Stimulated activated CD8-positive, alpha-beta memory T cell treated with anti-CD3 and anti-CD28 coated beads, Interleukin-7, amount 100 ng/mL, for 48 hours (primary cell): ENCODE measurements at regions not wholly inside any gene's neighbourhood (a gene's known extent, or its start where the extent isn't known, plus 50 kb on each side); places are given as distances from the start of the nearest gene placed in this dataset.

Source experiments
- DNase-seq, 2 donors: peaks; one replicate each; pipeline ENCODE4 v3.0.0-alpha.2; 2020; ENCODE audit warnings: low read depth in 1 of 2; ENCODE audit errors: extremely low read depth in 1 of 2

DNA sequence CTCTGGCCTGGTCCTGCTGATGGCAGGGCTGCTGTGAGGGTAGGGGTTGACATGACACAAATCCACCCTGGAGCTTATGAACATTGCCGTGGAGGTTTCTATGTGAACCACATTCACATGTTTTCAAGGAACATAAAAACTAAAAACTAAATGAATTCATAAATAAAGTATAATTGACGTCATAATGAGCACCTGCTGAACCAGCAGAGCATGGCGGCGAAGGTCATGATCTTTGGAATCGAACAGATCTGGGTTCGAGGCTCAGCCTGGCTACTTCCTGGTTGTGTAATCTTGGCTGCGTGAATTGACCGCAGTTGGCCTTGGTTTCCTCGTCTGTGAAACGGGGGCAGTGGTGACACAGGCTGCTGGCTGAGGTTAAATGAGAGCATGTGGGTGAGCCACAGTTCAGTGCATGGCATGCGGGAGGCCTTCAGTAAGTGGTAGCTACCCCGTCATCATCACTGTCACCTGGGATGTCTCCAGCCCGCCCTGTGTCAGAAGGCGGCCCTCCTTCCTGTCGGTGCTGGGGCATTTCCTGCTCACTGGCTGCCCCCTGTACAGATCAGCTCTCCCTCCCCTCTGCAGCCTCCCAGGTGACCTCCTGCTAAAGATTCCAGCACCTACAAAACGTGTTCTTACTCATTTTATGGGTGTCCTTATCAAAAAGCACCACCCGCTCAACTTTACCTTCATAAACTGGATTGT is 190.3 kb upstream of the SHH start:
- no peak for DNase-seq

DNA sequence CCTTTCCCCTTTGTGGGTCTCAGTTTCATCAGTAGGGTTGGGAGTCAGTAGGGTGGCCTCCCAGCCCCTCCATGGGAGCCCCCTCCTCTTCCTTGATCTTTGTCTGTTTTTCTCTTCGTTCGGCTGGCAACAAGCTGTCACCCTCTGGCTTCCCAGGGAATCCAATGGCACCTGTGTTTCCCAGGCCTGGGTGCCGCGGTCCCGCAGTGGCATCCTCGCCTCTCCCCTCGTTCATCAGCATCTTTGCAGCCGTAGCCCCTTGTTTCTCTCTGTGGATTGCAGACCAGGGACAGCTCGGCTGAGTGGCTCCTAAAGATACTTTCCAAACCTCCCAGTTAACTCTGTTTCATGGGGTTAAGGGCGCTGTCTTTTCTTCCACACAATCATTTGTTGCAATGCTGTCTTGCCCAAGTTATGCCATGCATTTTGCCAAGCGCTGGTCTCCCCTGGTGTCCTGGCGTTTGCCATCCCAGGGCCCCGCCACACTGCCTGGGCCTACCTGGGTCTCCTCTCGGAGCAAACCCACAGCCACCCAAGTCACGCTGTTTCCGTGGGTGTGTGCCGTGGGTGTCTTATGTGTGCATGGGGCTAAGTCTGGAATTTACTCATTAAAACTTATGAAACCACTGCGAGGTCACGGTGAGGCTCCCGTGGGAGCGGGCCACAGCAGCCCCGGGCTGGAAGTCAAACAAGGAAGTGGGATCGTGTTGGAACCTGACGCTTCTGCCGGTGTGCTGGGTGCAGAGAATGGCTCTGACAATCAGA is 189.4 kb upstream of the SHH start:
- DNase-seq: no peak

DNA sequence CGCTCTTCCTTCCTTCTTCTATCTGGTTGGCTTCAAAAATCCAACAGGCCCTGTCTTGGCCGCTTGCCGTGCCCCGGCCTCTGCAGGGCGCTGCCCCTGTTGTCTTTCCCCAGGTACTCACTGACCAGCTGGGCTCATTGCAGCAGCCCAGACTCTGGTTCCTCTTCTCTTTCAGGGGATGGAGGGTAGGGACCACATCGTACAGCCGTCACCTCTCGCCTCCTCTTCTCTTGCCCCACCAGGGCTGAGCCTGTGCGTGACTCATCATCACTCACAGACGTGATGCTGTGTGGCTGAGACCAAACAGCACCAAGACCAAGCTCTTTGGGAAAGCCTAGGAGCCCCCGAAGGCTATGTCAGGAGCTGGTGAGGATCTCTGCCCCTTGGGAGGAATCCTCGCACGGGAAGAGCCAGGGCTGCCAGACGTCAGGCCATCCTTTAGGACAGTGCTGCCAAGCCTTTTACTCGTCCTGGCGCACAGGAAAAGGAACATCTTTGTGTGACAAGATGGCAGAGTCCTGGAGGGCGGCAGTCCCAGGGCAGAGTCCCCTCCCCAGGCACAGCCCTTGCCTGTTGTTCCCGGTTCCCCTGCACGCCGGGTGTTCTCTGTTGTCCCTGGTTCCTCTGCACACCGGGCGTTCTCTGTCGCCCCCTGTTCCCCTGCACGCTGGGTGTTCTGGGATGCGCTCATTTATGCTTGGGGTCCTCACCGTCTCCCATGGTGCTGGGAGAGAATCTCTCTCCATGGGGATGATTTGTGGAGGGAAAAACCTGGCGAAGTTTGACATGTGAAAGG is 188.5 kb upstream of the SHH start:
- no peak for DNase-seq

DNA sequence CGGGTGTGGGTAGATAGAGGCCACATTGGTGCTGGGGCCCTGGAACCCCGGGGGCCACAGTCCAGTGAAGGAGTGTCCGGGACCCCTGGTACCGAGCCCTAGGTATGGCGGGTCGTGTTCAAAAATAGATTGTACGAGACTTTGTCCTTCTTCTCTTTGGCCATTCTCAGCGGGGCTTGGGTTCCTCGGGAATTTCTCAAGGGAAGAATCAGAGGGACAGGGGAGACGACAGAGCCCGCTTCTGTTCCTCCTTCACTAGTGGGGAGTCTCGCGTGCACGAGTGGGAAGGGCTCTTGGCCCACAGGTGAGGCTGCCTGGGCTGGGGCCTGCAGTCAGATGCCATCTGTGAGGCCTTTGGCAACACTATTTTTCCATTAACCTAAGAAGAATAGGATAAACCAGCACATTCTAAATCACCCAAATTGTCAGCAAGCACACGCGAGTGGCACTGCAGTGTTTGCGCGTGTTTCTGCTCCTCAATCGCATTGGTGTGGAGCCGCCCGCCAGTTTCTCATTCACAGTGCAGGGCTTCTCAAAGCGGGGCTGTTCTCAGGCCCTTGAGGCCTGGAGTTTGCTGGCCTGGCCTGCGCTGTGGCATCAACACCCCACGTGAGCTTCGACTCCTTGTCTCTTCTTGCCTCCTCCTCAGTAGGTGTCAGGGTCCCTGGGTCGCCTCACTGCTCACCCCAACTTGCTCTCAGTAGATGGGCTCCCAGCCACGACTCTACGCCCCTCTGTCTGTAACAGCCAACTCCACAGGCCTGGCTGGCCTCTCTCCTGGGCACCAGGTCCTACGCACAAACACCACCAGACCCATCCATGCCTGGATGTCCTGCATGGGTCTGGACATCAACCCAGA is 187.6 kb upstream of the SHH start:
- no peak for DNase-seq

DNA sequence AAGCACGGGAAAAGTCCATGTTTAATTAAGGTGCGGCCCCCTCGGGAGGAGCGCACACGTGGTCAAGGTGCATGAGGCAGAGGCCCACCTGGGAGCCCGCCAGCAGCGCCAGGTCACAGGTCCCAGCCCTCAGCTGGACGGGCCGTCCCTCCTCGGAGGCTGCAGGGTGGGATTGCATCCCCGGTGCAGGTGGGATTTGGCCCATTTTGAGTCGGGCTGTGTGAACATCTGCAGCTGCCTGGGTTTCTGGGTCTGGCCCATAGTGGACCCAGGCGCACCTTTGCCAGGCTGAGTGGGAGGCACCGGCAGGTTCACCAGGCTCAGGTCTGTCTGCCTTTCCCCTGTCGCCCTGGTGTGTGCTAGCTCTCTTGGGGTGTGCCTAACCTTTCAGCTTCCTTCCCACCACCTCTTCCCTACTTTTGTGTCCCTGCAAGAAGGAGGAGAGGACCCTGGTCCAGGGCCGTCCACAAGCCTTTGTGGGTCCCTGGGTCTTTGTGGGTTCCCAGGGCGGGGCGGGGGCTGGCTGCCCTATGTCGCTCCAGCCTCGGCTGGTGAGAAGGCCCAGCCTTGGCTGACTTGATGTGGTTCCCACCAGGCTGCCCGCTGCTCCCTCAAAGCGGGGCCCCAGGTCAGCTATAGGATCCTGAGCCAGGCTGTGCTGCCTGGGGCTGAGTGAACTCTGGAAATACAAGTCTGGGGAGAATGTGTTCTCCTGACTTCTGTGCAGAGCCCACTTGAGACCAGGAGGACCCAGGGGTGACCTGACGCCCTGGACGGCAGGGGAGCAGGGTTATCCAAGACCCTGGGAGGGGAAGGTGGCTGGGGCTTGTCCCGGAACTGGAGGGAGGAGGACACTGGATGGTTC is 186.7 kb upstream of the SHH start:
- DNase-seq: no peak

DNA sequence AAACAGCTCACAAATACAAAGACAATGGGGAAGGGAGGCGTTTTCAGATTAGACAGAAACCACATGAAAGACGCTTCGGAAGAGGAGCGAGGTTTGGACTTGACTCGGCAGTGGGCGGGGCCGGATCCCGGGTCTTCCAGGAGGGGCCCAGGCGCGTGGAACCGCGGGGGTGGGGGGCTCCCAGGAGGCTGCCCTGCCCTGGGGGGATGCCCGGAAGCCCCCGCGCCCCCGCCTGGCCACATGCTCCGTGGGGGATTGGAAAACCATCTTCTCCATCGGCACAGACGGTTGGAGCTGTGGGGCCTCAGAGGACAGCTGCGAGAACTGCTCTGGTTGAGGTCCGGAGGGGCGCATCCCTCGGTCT is 186.0 kb upstream of the SHH start:
- peak in 1 of 2 donors; percentile 49 for DNase-seq

DNA sequence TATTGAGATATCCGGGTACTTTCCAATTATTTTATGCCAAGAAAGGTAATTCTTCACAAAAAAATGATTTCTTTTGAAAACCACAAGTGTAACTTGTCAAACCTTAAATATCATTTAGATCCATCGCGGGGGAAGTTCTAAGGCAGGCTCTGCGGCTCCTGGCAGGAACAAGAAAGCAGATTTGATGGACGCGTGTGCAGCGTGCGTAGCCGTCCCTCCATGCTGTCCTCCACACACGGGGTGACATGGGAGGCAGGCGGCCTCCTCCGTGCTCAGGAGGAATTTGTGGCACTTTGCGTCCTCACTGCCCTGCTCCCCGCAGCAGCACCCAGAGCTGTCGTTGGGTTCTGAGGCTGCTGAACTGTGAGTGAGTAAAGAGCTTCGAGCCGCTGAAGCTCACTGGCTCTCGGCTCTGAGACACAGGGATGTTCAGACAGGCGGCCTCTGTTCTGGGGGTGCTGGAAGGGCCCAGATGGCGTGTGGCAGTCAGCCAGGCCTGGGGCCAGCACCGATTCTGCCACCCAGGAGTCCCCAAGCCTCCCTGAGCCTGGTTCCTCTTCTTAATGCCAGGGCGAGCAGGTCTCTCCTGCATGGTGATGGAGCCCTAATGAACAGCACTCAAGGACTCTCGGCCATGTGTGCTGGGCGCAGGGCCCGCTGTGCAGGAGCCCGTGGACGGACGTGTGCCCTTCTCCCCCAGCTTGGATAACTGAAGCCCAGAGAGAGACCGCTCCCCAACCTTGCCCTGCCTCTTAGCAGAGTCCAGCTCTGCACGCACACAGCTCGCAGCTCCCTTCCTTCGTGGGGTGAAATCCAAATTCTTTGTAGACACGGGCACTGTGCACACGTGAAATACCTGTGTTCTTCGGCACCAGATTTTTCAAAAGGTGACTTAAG is 185.4 kb upstream of the SHH start:
- no peak for DNase-seq

DNA sequence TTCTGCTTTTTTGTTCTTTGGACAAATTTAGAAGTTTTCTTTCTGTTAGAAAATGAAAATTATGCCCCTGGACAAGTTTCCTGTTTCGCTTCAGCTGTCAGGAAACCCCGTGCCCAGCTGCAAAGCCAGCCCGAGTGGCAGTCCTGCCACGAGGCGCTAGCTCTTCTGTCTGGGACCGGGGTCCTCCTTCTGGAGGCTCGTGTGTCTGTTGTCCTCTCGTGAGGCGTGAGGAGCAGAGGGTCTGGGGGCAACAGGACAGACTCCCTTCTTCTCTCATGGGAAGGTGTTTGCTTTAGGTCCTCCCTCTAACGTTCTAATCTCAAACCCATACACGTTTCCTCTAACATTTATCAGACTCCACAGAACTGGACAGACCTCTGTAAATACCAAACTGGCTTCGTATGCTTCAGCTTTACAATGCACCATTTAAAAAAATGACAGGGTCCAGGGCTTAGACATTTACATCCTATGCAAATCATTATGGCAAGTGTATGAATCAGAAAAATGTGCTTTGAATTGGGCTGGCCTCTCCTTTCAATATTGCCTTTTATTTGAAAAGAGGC is 184.5 kb upstream of the SHH start:
- no peak for DNase-seq

DNA sequence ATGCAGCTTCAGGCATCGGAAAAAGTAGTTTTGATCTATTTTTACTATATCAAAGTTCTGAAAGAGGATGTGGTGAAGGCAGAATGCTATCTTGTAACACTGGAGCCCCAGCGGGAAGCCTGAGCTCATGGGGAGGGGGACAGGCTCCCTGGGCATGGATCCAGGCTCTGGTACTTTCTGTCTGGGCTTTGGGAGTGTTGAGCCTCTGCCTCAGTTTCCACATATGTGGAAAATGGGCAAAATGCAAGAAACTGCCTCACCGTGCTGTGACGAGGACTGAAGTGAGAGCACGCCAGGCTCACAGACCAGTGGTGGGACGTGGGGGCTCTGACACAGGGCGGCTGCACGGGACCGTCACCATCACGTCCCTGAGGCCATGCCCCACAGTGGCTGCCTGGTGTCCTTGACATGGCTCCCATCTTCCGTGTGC is 182.9 kb upstream of the SHH start:
- no peak for DNase-seq

DNA sequence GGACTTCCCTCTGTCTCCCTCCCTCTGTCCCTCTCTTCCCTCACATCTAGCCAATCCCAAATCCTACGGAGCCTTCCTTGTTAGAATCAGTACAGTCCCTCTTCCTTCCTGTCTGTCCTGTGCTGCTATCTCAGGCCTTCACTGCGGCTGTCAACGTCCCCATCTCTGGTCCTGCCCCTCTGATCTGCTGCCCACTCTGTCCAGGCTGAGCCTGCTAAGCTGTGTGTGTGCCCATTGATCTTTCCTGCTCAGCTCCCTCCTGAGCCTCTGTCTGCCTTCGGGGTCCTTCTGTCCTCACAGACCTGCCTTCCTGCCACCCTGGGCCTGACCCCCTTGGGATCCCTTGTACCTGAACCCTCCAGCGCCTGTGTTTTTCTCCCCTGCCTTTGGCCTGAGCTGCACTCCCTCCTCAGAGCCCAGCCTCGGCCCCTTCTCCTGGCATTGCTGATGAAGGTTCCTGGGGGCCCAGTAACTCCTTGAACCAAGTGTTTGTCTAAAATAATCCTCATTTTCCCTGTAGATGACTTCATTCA is 182.1 kb upstream of the SHH start:
- no peak for DNase-seq

DNA sequence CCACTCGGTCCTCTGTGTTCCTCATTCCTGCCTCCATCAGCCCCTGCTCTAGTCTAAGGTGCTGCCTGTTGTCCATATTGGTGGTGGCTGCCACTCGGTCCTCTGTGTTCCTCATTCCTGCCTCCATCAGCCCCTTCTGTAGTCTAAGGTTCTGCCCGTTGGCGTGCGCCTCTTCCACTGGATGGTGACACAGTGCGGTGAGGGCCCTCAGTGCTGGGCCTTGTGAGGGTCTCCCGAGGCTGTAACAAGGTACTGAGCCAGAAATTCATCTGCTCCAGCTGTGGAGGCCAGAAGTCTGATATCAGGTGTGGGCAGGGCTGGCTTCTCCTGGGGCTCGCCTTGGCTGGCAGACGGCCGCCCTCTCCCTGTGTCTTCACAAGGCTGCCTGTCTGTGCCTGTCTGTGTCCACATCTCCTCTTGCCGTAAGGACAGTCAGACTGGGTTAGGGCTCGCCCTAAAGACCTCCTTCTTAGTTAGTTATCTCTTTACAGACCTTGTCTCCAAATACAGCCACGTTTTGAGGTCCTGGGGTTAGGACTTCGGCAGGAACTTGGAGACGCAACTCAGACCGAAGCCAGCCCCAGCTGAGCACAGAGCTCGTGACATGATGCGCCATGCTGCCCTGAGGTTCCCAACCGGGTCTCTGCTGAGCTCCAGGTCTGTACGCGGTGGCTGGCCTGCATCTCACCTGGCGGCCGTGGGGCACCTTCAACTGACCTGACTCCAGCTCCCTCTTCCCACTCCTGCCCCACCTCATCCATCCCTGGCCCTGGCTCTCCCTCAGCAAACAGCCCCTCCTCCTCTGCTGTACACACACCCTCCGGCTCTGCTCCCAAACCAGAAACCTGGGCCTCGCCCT is 181.4 kb upstream of the SHH start:
- no peak for DNase-seq

DNA sequence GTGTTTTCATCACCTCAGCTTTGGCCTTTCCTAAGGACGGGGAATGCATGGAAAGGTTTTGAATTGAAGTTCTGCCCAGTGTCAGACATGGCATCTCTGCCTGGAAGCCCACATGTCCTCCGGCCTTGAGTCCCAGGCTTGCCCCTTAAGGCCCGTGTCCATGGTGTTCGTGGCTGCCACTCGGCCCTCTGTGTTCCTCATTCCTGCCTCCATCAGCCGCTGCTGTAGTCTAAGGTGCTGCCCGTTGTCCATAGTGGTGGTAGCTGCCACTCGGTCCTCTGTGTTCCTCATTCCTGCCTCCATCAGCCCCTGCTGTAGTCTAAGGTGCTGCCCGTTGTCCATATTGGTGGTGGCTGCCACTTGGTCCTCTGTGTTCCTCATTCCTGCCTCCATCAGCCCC is 180.7 kb upstream of the SHH start:
- DNase-seq: no peak

DNA sequence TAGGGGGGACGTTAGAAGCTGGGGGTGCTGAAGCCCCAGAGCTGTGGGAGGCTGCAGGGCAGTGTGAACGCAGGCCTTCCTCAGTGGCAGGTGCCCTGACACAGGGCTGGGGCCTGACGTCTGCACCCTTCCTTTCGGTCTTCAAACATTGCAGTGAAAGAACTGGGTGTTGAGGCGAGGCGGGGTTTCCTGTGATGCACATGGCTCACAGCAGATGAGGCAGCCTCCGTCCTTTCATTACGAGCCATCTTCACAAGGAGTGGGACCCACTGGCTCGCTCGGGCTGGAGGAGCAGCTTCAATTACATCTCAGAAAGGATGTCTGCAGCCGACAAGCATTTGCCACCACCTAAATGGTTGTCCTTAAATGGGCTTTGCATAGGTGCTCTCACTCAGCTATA is 180.3 kb upstream of the SHH start:
- no peak for DNase-seq

DNA sequence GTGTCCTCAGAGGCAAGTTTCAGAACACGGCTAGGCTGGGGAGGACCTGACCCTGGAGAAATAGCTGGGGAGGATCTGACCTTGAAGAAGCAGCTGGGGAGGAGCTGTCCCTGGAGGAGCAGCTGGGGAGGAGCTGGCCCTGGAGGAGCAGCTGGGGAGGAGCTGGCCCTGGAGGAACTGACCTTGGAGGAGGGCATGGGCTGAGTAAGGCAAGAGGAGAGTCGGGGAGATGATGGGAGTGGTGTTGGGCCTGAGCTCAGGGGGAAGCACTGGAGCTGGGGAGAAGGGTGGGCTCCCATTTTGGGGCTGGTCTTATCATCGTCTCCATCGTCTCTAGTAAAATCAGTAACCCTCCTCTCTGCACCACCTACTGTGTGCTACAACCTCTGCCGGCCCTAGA is 179.8 kb upstream of the SHH start:
- no peak for DNase-seq

DNA sequence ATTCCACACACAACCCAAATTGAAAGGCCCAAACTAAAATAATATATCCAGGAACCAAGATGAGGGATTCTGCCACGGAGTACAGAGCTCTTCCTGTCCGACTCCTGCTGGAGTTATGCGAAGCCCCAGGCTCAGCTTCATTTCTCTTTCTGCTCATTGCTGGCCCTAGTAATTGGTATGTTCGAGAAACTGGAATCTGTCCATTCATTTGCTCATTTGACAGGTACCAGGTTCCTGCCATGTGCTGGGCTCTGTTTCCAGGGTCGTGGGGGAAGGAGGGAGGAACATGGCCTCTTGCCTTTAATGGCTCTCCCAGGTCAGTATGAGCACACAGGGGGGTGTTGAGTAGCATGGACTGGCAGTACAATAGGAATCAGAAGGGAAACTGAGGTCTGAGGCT is 179.2 kb upstream of the SHH start:
- DNase-seq: no peak

DNA sequence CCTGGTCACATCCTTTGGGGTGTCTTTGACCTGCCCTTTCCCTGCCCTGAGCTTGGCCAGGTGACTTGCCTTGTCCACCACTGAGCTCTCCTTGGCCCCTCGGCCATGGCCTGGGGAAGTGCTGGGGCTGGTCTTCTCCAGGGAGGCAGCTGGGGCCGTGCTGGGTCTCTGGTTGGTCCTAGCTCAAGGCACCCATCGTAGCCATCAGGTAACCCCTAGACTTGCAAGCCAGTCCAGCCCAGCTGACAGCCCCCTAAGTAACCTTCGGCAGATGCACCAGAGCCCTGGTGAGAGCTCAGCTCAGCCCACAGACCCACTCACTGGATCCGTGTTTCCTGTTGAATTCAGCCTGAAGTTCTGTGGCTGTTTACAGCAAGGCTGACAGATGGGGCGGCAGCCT is 176.2 kb upstream of the SHH start:
- no peak for DNase-seq

DNA sequence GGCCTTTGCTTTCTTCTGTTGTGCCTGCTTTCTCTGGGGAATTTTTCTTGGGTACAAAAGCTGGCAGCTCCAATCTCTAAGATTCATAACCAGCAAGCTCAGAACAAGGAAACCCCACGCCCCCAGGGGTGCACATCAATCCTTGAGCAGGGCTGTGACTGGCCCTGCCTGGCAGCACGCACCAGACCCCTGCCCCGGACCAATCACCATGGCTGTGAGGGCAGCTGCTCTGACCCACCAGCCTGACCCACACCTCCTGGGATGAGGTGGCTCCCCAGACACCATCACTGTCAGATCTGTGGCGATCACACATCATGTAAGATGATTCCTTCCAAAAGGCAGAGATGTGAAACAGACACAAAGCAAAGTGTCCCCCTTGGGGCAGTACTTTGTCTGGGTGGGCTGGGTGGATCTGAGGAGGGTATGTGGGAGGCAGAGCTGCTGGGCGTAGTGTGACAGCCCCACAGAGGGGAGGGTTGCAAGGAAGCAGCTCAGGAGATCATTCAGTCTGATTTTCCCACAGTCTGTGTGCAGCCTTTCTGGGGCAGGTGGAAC is 175.5 kb upstream of the SHH start:
- DNase-seq: no peak
